Hepatocyte (in vitro differentiated cells): ENCODE measurements at regions not wholly inside any gene's neighbourhood (a gene's known extent, or its start where the extent isn't known, plus 50 kb on each side); places are given as distances from the start of the nearest gene placed in this dataset.

Source experiments
- DNase-seq: peaks from one replicate; pipeline ENCODE4 v3.0.0-alpha.2; 2016; ENCODE audit warnings: low spot score
- H2AFZ ChIP-seq: fragments of 200-600 bp; sonication (generic); 2 replicates; pipeline ENCODE4 v1.6.0; 2016; ENCODE audit warnings: antibody characterized with exemption, mild to moderate bottlenecking
- H3K27ac ChIP-seq: fragments of 200-600 bp; sonication (generic); 2 replicates; pipeline ENCODE4 v1.5.1; 2016; ENCODE audit warnings: mild to moderate bottlenecking
- H3K27me3 ChIP-seq: fragments of 200-600 bp; sonication (generic); 2 replicates; pipeline ENCODE4 v1.6.1; 2016
- H3K36me3 ChIP-seq: fragments of 200-600 bp; sonication (generic); replicated peaks from 2 replicates; pipeline ENCODE4 v1.5.1; 2016; ENCODE audit warnings: low read depth; ENCODE audit not compliant: insufficient read depth
- H3K4me1 ChIP-seq: fragments of 200-600 bp; sonication (generic); 2 replicates; pipeline ENCODE4 v1.5.1; 2016; ENCODE audit warnings: mild to moderate bottlenecking, moderate library complexity; ENCODE audit not compliant: insufficient read depth
- H3K4me2 ChIP-seq: fragments of 200-600 bp; sonication (generic); 2 replicates; pipeline ENCODE4 v1.6.0; 2016
- H3K4me3 ChIP-seq: fragments of 200-600 bp; sonication (generic); 2 replicates; pipeline ENCODE4 v1.5.1; 2016; ENCODE audit warnings: mild to moderate bottlenecking
- H3K79me2 ChIP-seq: fragments of 200-600 bp; sonication (generic); 2 replicates; pipeline ENCODE4 v1.6.0; 2017; ENCODE audit warnings: mild to moderate bottlenecking
- H3K9me2 ChIP-seq: fragments of 200-600 bp; sonication (generic); replicated peaks from 2 replicates; pipeline ENCODE4 v1.6.0; 2017; ENCODE audit warnings: mild to moderate bottlenecking; ENCODE audit not compliant: insufficient read depth
- H3K9me3 ChIP-seq: fragments of 200-600 bp; sonication (generic); 2 replicates; pipeline ENCODE4 v1.5.1; 2016; ENCODE audit warnings: low read depth, mild to moderate bottlenecking
- H4K20me1 ChIP-seq: fragments of 200-600 bp; sonication (generic); 2 replicates; pipeline ENCODE4 v1.6.0; 2016; ENCODE audit warnings: mild to moderate bottlenecking; ENCODE audit not compliant: insufficient read depth, poor library complexity, severe bottlenecking
- CTCF ChIP-seq: fragments of 200-600 bp; sonication (generic); IDR thresholded peaks from 2 replicates; pipeline ENCODE4 v1.5.1; 2016; ENCODE audit warnings: antibody characterized with exemption, mild to moderate bottlenecking; ENCODE audit not compliant: poor library complexity
- EZH2 ChIP-seq: fragments of 200-600 bp; sonication (generic); IDR thresholded peaks from 2 replicates; pipeline ENCODE4 v1.6.1; 2016; ENCODE audit warnings: antibody characterized with exemption, mild to moderate bottlenecking, borderline replicate concordance
- EZH2phosphoT487 ChIP-seq: fragments of 200-600 bp; sonication (generic); IDR thresholded peaks from one replicate; pipeline ENCODE4 v1.6.1; 2018; ENCODE audit warnings: antibody characterized with exemption, mild to moderate bottlenecking, low read depth, moderate library complexity; ENCODE audit not compliant: unreplicated experiment, severe bottlenecking
- WGBS: methylation state at CpG from one replicate; pipeline ENCODE4 v1.1.6; 2016; ENCODE audit warnings: low lambda C conversion rate; ENCODE audit errors: missing lambda C conversion rate; 5-methylcytosine and 5-hydroxymethylcytosine counted together

GRCh38 chr3:56855856-56856512, 54.2 kb upstream of the ARHGEF3 start:
- no peaks in the 10 kb centered on the region for H4K20me1 ChIP-seq
- H3K36me3 ChIP-seq, result no peaks in the 10 kb centered on the region
- H3K27ac ChIP-seq, result peak overlapping the region; percentile 46
- DNase-seq, result peak; percentile 19
- H3K27me3 ChIP-seq, result no peaks in the 10 kb centered on the region
- H3K4me1 ChIP-seq, result peaks cover 11% of the 10 kb centered on the region
- 60% methylated on average over 9 of the region's 9 CpGs for WGBS
- H3K9me3 ChIP-seq, result no peaks in the 10 kb centered on the region
- no peaks in the 10 kb centered on the region for H3K79me2 ChIP-seq
- TF ChIP-seq CTCF (peak; percentile 43), EZH2 (no peak)
- H3K4me3 ChIP-seq, result no peak overlapping the region
- no peak overlapping the region for H2AFZ ChIP-seq
- no peak overlapping the region for H3K4me2 ChIP-seq
- H3K9me2 ChIP-seq, result no peaks in the 10 kb centered on the region

- no peaks in the 10 kb centered on the region for H4K20me1 ChIP-seq
- peaks cover 11% of the 10 kb centered on the region for H3K4me1 ChIP-seq
- no peaks in the 10 kb centered on the region for H3K36me3 ChIP-seq
- no peak for DNase-seq
- no peaks in the 10 kb centered on the region for H3K9me2 ChIP-seq
- TF ChIP-seq CTCF (no peak), EZH2 (no peak), EZH2phosphoT487 (no peak)
- H2AFZ ChIP-seq, result no peak overlapping the region
- H3K79me2 ChIP-seq, result no peaks in the 10 kb centered on the region
- WGBS, result 71% methylated on average over 5 of the region's 5 CpGs
- no peak overlapping the region for H3K4me2 ChIP-seq
- H3K4me3 ChIP-seq, result no peak overlapping the region
- H3K27ac ChIP-seq, result no peak overlapping the region
- no peaks in the 10 kb centered on the region for H3K9me3 ChIP-seq
- H3K27me3 ChIP-seq, result no peaks in the 10 kb centered on the region
Observed at GRCh38 chr3:56854856-56855611, 53.3 kb upstream of the ARHGEF3 start.

GRCh38 chr3:56851966-56852884, 50.5 kb upstream of the ARHGEF3 start:
- DNase-seq, result no peak
- H2AFZ ChIP-seq, result no peak overlapping the region
- H3K4me3 ChIP-seq, result no peak overlapping the region
- H3K36me3 ChIP-seq, result no peaks in the 10 kb centered on the region
- WGBS, result 86% methylated on average over 9 of the region's 9 CpGs
- TF ChIP-seq CTCF (no peak), EZH2phosphoT487 (no peak), EZH2 (no peak)
- H3K9me2 ChIP-seq, result no peaks in the 10 kb centered on the region
- no peaks in the 10 kb centered on the region for H4K20me1 ChIP-seq
- no peaks in the 10 kb centered on the region for H3K9me3 ChIP-seq
- H3K4me2 ChIP-seq, result peak overlapping the region; percentile 40
- H3K79me2 ChIP-seq, result no peaks in the 10 kb centered on the region
- H3K27me3 ChIP-seq, result no peaks in the 10 kb centered on the region
- H3K27ac ChIP-seq, result peak overlapping the region; percentile 34
- H3K4me1 ChIP-seq, result peaks cover 11% of the 10 kb centered on the region
